Ishikawa (cell line): ENCODE measurements at regions not wholly inside any gene's neighbourhood (a gene's known extent, or its start where the extent isn't known, plus 50 kb on each side); places are given as distances from the start of the nearest gene placed in this dataset.

Experiments
- CEBPB ChIP-seq: IDR thresholded peaks from 2 replicates; pipeline ENCODE4 v1.6.1; 2012
- CREB1 ChIP-seq: IDR thresholded peaks from 2 replicates; pipeline ENCODE4 v1.6.1; 2012; ENCODE audit warnings: low read depth
- EGR1 ChIP-seq: IDR thresholded peaks from 2 replicates; pipeline ENCODE4 v1.6.1; 2012
- EP300 ChIP-seq: IDR thresholded peaks from 2 replicates; pipeline ENCODE4 v1.6.1; 2012; ENCODE audit warnings: borderline replicate concordance
- FOXM1 ChIP-seq: IDR thresholded peaks from 2 replicates; pipeline ENCODE4 v1.6.1; 2012; ENCODE audit warnings: low read depth, borderline replicate concordance
- MAX ChIP-seq: IDR thresholded peaks from 2 replicates; pipeline ENCODE4 v1.6.1; 2012
- NFIC ChIP-seq: IDR thresholded peaks from 2 replicates; pipeline ENCODE4 v1.6.1; 2012
- RAD21 ChIP-seq: IDR thresholded peaks from 2 replicates; pipeline ENCODE4 v1.6.1; 2012; ENCODE audit warnings: low read depth
- REST ChIP-seq: IDR thresholded peaks from 2 replicates; pipeline ENCODE4 v1.6.1; 2012; ENCODE audit warnings: low read depth, mild to moderate bottlenecking
- TAF1 ChIP-seq: IDR thresholded peaks from 2 replicates; pipeline ENCODE4 v1.6.1; 2012; ENCODE audit warnings: low read depth, mild to moderate bottlenecking
- TCF12 ChIP-seq: IDR thresholded peaks from 2 replicates; pipeline ENCODE4 v1.6.1; 2012; ENCODE audit warnings: low read depth
- TEAD4 ChIP-seq: IDR thresholded peaks from 2 replicates; pipeline ENCODE4 v1.6.1; 2012
- USF1 ChIP-seq: IDR thresholded peaks from 2 replicates; pipeline ENCODE4 v1.6.1; 2012
- YY1 ChIP-seq: IDR thresholded peaks from 2 replicates; pipeline ENCODE4 v1.6.1; 2012; ENCODE audit warnings: low read depth
- ZBTB7A ChIP-seq: IDR thresholded peaks from 2 replicates; pipeline ENCODE4 v1.6.1; 2012; ENCODE audit warnings: low read depth

- TF ChIP-seq TCF12, result no peak
- TF ChIP-seq CREB1, result no peak
- TF ChIP-seq NFIC, result no peak
- TF ChIP-seq FOXM1, result no peak
- TF ChIP-seq YY1, result no peak
- no peak for TF ChIP-seq REST
- TF ChIP-seq EP300, result no peak
- TF ChIP-seq ZBTB7A, result no peak
- TF ChIP-seq USF1, result no peak
- no peak for TF ChIP-seq TEAD4
- no peak for TF ChIP-seq MAX
- TF ChIP-seq EGR1, result no peak
- TF ChIP-seq CEBPB, result no peak
Observed at GRCh38 chr22:47921906-47922305, 1159.5 kb downstream of the TBC1D22A start.

- TF ChIP-seq TEAD4 (no peak), CREB1 (no peak), FOXM1 (no peak), CEBPB (no peak)
Observed at GRCh38 chr22:47920380-47920959, 1158.0 kb downstream of the TBC1D22A start.

GRCh38 chr22:47919893-47920292, 1157.4 kb downstream of the TBC1D22A start:
- TF ChIP-seq TCF12 (no peak), USF1 (no peak), REST (no peak), EGR1 (no peak), CREB1 (no peak), FOXM1 (no peak)

GRCh38 chr22:47919001-47919441, 1156.6 kb downstream of the TBC1D22A start:
- TF ChIP-seq TEAD4, result no peak
- peak; percentile 73 for TF ChIP-seq TCF12
- TF ChIP-seq EP300, result peak; percentile 47; the same call in 1 of the 2 replicates
- peak; percentile 5; the same call in 1 of the 2 replicates for TF ChIP-seq RAD21
- peak; percentile 45; the same call in 1 of the 2 replicates for TF ChIP-seq NFIC

- TF ChIP-seq CREB1 (no peak), FOXM1 (no peak), USF1 (no peak), NFIC (no peak), REST (no peak), RAD21 (no peak), TCF12 (no peak), MAX (no peak), EP300 (no peak), CEBPB (no peak), EGR1 (no peak), ZBTB7A (no peak), TAF1 (no peak), YY1 (no peak), TEAD4 (no peak)
Observed at GRCh38 chr22:47918276-47918921, 1155.9 kb downstream of the TBC1D22A start.
